ENCODE measurements at regions not wholly inside any gene's neighbourhood (a gene's known extent, or its start where the extent isn't known, plus 50 kb on each side); places are given as distances from the start of the nearest gene placed in this dataset.

- H3K36me3 ChIP-seq (ENCODE audit: control insufficient read depth in 2 of 4, insufficient read depth in 4 of 4, low read length in 3 of 4) = no peaks in the 10 kb centered on the region
These were observed 142.5 kb upstream of the ZNF479 start for GRCh38 chr7:57274535-57275283.

More at GRCh38 chr7:57274535-57275283, 142.5 kb upstream of the ZNF479 start:
- H3K4me3 ChIP-seq (ENCODE audit: extremely low read depth in 1 of 4, insufficient read depth in 2 of 4, low read depth in 3 of 4, low read length in 4 of 4) = no peak overlapping the region
- CTCF ChIA-PET (ENCODE audit: partially characterized antibody) = no interaction called here
- no peak overlapping the region for H4K5ac ChIP-seq (ENCODE audit: insufficient read length, low read depth, low read length)
- no peak overlapping the region for H3K14ac ChIP-seq (ENCODE audit: insufficient read length)
- no peak for FAIRE-seq
- H3K9ac ChIP-seq (replicated peaks in 1 of 4; ENCODE audit: extremely low read depth in 1 of 4, low read depth in 3 of 4, low read length in 3 of 4) = no peak overlapping the region
- H4K20me1 ChIP-seq (replicated peaks in 1 of 2; ENCODE audit: control insufficient read depth in 1 of 2, insufficient read depth in 2 of 2, low read length in 2 of 2) = no peaks in the 10 kb centered on the region
- 50% methylated on average over 1 of the region's 1 CpG; no CpG with 5 or more reads in 1 of the 2 experiments for WGBS, 2 experiments (ENCODE audit: extremely low coverage in 1 of 2, insufficient coverage in 1 of 2, insufficient read length in 1 of 2, insufficient replicate concordance in 2 of 2, low coverage in 1 of 2, low lambda C conversion rate in 2 of 2, missing lambda C conversion rate in 1 of 2)
- no peak overlapping the region for H2AK5ac ChIP-seq (ENCODE audit: low read depth, low read length)
- H3K18ac ChIP-seq (ENCODE audit: extremely low read depth, low read length) = no peak overlapping the region
- H3K79me1 ChIP-seq (ENCODE audit: low read depth, low read length) = no peaks in the 10 kb centered on the region
- H3K56ac ChIP-seq (replicated peaks; ENCODE audit: insufficient read length, low read depth, low read length) = no peak overlapping the region
- no peak overlapping the region for H3K4me2 ChIP-seq (ENCODE audit: insufficient read depth in 1 of 2, low read depth in 2 of 2, low read length in 2 of 2)
- DNase-seq (ENCODE audit: low read depth in 1 of 2, low spot score in 2 of 2) = no peak
- H2BK5ac ChIP-seq (ENCODE audit: low read depth, low read length) = no peak overlapping the region
- H3K4ac ChIP-seq (replicated peaks; ENCODE audit: insufficient read length, low read depth, low read length) = no peak overlapping the region
- H3K9me3 ChIP-seq (ENCODE audit: insufficient read depth in 2 of 2, low read depth in 1 of 2, low read length in 1 of 2) = peaks cover 52 to 64% of the 10 kb centered on the region in 2 experiments
- no peak overlapping the region for H2BK15ac ChIP-seq (ENCODE audit: low read length)
- POLR2A ChIA-PET (ENCODE audit: partially characterized antibody) = no interaction called here
- H2BK12ac ChIP-seq (ENCODE audit: low read depth, low read length) = no peak overlapping the region
- H2BK20ac ChIP-seq (ENCODE audit: low read length) = no peak overlapping the region
- no peak overlapping the region for H3K27ac ChIP-seq (ENCODE audit: low read depth, low read length)
- TF ChIP-seq CEBPB (IDR thresholded peaks at IDR 0.05; ENCODE audit: low read depth, low read length) (no peak), SIN3A (conservative IDR thresholded peaks at IDR 0.05 in 1 of 2, IDR thresholded peaks at IDR 0.05 in 1 of 2; ENCODE audit: low read depth in 1 of 2, low read length in 2 of 2) (no peak), ZNF274 (IDR thresholded peaks at IDR 0.05; ENCODE audit: borderline replicate concordance, extremely low read depth, low read length) (peak; percentile 97), TAF7 (optimal IDR thresholded peaks at IDR 0.05; ENCODE audit: borderline replicate concordance, low read depth, low read length) (no peak)
- H3K79me2 ChIP-seq (ENCODE audit: control insufficient read depth in 1 of 2, insufficient read depth in 2 of 2, low read length in 2 of 2) = no peaks in the 10 kb centered on the region
- no peak overlapping the region for H4K91ac ChIP-seq (replicated peaks; ENCODE audit: insufficient read length, low read length)
- no peak overlapping the region for H2AFZ ChIP-seq (ENCODE audit: low read length)
- no peaks in the 10 kb centered on the region for H3K27me3 ChIP-seq (replicated peaks in 1 of 4; ENCODE audit: control insufficient read depth in 3 of 4, extremely low read depth in 1 of 4, insufficient read depth in 3 of 4, low read length in 3 of 4)
- H4K8ac ChIP-seq (ENCODE audit: extremely low read depth, insufficient read depth, low read length) = no peak overlapping the region
- H3K4me1 ChIP-seq (replicated peaks in 1 of 4; ENCODE audit: control insufficient read depth in 3 of 4, insufficient read depth in 4 of 4, low read length in 3 of 4) = no peaks in the 10 kb centered on the region
- no peak overlapping the region for H2BK120ac ChIP-seq (replicated peaks; ENCODE audit: low read depth, low read length)
- no peak overlapping the region for H3K23ac ChIP-seq (ENCODE audit: insufficient read length)
- H3K23me2 ChIP-seq (ENCODE audit: low read depth, low read length) = no peaks in the 10 kb centered on the region

Measured in H1 (cell line).